Peyer's patch (tissue), 4 donors: ENCODE measurements at regions not wholly inside any gene's neighbourhood (a gene's known extent, or its start where the extent isn't known, plus 50 kb on each side); places are given as distances from the start of the nearest gene placed in this dataset.

Experiments used
- POLR2A ChIP-seq, 2 donors: fragments of 450-650 bp; IDR thresholded peaks; one replicate each; pipeline ENCODE4 v1.5.1; 2017; ENCODE audit warnings: antibody characterized with exemption in 2 of 2, mild to moderate bottlenecking in 2 of 2, moderate library complexity in 2 of 2
- TF ChIP-seq, protein P1 (sequence below), 6 experiments: fragments of 450-650 bp in 4 of 6; fragments of 200-600 bp in 2 of 6; sonication (generic) in 1 of 6; IDR thresholded peaks; one replicate each; pipeline ENCODE4 v1.5.1; 2017 to 2019; ENCODE audit warnings: antibody characterized with exemption in 6 of 6, mild to moderate bottlenecking in 3 of 6, moderate library complexity in 1 of 6

- TF ChIP-seq POLR2A (IDR thresholded peaks at IDR 0.05) = no peak
- TF ChIP-seq, protein P1, sequence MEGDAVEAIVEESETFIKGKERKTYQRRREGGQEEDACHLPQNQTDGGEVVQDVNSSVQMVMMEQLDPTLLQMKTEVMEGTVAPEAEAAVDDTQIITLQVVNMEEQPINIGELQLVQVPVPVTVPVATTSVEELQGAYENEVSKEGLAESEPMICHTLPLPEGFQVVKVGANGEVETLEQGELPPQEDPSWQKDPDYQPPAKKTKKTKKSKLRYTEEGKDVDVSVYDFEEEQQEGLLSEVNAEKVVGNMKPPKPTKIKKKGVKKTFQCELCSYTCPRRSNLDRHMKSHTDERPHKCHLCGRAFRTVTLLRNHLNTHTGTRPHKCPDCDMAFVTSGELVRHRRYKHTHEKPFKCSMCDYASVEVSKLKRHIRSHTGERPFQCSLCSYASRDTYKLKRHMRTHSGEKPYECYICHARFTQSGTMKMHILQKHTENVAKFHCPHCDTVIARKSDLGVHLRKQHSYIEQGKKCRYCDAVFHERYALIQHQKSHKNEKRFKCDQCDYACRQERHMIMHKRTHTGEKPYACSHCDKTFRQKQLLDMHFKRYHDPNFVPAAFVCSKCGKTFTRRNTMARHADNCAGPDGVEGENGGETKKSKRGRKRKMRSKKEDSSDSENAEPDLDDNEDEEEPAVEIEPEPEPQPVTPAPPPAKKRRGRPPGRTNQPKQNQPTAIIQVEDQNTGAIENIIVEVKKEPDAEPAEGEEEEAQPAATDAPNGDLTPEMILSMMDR (IDR thresholded peaks at IDR 0.05) = no peak
These were observed 861.1 kb downstream of the TYW1 start for GRCh38 chr7:67857698-67858097.
